ENCODE measurements at regions not wholly inside any gene's neighbourhood (a gene's known extent, or its start where the extent isn't known, plus 50 kb on each side); places are given as distances from the start of the nearest gene placed in this dataset.

DNA sequence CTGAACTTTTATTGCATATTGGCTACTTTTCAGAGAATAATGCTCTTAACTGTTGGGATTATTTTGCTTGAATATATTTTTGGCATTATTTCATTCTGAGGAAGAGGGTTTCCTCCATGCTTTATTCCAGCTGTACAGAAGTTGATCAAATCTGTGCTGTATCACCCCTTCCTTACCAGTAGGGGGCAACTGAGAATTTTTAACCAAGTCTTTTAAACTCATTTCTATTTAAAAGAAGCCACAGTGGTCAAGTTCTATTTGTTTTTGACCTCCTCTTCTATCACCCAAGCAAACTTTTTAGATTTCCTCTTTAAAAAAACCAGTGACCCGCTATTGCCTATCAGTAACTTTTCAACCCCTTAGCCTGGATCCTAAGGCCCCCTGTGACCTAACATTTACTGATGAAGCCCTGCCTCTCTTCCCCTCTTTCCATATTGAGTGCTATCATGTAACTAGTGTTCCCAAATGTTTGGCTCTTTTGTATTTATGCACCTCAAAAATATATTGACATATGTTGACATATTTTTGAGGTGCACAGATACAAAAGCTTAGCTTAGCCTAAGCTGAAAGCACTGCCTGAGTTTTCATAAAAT lies 80.6 kb downstream of the FBXO4 start:
- CTCF ChIA-PET, result interaction anchor here (0.6 to 1.6 kb wide), 8 partner anchors 9 to 265 kb away, joined by 3 to 19 read pairs (median 4); no protein-coding TSS in a partner anchor
- H3K4me3 Mint-ChIP-seq, result no peak overlapping the region
- H3K36me3 Mint-ChIP-seq, result no peaks in the 10 kb centered on the region
- POLR2A ChIA-PET, result no interaction called here
- peak; percentile 47 for ATAC-seq
- H3K4me1 Mint-ChIP-seq, result no peaks in the 10 kb centered on the region
- peaks cover 3% of the 10 kb centered on the region; the same call in 1 of the 2 replicates for H3K9me3 Mint-ChIP-seq
- H3K27me3 Mint-ChIP-seq (ENCODE audit: low read depth), result no peaks in the 10 kb centered on the region
- TF ChIP-seq, protein P1, sequence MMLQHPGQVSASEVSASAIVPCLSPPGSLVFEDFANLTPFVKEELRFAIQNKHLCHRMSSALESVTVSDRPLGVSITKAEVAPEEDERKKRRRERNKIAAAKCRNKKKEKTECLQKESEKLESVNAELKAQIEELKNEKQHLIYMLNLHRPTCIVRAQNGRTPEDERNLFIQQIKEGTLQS (CRISPR knock-in tag; conservative IDR thresholded peaks at IDR 0.05), result no peak
- TF ChIP-seq, protein P2, sequence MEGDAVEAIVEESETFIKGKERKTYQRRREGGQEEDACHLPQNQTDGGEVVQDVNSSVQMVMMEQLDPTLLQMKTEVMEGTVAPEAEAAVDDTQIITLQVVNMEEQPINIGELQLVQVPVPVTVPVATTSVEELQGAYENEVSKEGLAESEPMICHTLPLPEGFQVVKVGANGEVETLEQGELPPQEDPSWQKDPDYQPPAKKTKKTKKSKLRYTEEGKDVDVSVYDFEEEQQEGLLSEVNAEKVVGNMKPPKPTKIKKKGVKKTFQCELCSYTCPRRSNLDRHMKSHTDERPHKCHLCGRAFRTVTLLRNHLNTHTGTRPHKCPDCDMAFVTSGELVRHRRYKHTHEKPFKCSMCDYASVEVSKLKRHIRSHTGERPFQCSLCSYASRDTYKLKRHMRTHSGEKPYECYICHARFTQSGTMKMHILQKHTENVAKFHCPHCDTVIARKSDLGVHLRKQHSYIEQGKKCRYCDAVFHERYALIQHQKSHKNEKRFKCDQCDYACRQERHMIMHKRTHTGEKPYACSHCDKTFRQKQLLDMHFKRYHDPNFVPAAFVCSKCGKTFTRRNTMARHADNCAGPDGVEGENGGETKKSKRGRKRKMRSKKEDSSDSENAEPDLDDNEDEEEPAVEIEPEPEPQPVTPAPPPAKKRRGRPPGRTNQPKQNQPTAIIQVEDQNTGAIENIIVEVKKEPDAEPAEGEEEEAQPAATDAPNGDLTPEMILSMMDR (IDR thresholded peaks at IDR 0.05), result peak; percentile 74
- TF ChIP-seq, protein P3, sequence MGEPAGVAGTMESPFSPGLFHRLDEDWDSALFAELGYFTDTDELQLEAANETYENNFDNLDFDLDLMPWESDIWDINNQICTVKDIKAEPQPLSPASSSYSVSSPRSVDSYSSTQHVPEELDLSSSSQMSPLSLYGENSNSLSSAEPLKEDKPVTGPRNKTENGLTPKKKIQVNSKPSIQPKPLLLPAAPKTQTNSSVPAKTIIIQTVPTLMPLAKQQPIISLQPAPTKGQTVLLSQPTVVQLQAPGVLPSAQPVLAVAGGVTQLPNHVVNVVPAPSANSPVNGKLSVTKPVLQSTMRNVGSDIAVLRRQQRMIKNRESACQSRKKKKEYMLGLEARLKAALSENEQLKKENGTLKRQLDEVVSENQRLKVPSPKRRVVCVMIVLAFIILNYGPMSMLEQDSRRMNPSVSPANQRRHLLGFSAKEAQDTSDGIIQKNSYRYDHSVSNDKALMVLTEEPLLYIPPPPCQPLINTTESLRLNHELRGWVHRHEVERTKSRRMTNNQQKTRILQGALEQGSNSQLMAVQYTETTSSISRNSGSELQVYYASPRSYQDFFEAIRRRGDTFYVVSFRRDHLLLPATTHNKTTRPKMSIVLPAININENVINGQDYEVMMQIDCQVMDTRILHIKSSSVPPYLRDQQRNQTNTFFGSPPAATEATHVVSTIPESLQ (CRISPR knock-in tag; IDR thresholded peaks at IDR 0.05), result no peak
- TF ChIP-seq, protein P4, sequence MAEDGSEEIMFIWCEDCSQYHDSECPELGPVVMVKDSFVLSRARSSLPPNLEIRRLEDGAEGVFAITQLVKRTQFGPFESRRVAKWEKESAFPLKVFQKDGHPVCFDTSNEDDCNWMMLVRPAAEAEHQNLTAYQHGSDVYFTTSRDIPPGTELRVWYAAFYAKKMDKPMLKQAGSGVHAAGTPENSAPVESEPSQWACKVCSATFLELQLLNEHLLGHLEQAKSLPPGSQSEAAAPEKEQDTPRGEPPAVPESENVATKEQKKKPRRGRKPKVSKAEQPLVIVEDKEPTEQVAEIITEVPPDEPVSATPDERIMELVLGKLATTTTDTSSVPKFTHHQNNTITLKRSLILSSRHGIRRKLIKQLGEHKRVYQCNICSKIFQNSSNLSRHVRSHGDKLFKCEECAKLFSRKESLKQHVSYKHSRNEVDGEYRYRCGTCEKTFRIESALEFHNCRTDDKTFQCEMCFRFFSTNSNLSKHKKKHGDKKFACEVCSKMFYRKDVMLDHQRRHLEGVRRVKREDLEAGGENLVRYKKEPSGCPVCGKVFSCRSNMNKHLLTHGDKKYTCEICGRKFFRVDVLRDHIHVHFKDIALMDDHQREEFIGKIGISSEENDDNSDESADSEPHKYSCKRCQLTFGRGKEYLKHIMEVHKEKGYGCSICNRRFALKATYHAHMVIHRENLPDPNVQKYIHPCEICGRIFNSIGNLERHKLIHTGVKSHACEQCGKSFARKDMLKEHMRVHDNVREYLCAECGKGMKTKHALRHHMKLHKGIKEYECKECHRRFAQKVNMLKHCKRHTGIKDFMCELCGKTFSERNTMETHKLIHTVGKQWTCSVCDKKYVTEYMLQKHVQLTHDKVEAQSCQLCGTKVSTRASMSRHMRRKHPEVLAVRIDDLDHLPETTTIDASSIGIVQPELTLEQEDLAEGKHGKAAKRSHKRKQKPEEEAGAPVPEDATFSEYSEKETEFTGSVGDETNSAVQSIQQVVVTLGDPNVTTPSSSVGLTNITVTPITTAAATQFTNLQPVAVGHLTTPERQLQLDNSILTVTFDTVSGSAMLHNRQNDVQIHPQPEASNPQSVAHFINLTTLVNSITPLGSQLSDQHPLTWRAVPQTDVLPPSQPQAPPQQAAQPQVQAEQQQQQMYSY (CRISPR knock-in tag; IDR thresholded peaks at IDR 0.05), result no peak
- no peak for TF ChIP-seq ELF4 (CRISPR knock-in tag; IDR thresholded peaks at IDR 0.05; ENCODE audit: low read depth)
- no peak for TF ChIP-seq TP53 (CRISPR knock-in tag; IDR thresholded peaks at IDR 0.05)
- TF ChIP-seq SOX15 (CRISPR knock-in tag; IDR thresholded peaks at IDR 0.05), result no peak
- no peak for TF ChIP-seq ZNF317 (CRISPR knock-in tag; IDR thresholded peaks at IDR 0.05; ENCODE audit: borderline replicate concordance, low read depth)
- no peak for TF ChIP-seq ETV6 (CRISPR knock-in tag; IDR thresholded peaks at IDR 0.05)
- DNase-seq (ENCODE audit: low spot score), result no peak
- no peak overlapping the region for H3K27ac Mint-ChIP-seq

DNA sequence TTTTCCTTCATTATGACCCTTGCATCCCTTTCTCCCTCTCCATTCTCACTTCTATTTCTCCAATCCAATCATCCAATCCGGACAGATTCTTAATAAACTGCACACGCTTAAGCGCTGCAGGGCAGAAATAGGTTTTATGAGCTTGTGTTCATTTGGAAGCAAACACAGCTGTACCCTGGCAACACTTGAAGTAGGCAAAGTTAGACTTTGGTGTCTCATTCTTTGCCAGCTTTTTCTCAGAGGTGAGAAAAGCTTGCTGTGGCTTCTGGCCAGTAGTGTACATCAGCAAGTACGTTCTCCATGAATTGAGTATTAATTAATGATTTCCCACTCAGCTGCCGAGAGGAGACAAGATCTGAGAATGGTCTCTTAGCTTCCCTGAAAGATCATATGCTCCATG lies 88.5 kb downstream of the FBXO4 start:
- ATAC-seq (no peak), DNase-seq (ENCODE audit: low spot score) (no peak)
- Mint-ChIP-seq H3K27ac (no peak overlapping the region), H3K27me3 (ENCODE audit: low read depth) (no peaks in the 10 kb centered on the region), H3K9me3 (no peaks in the 10 kb centered on the region), H3K36me3 (no peaks in the 10 kb centered on the region), H3K4me3 (no peak overlapping the region), H3K4me1 (no peaks in the 10 kb centered on the region)
- CTCF ChIA-PET, result interaction anchor here (1.6 kb wide), 1 partner anchor 8 kb away, joined by 6 read pairs; no protein-coding TSS in a partner anchor
- POLR2A ChIA-PET, result no interaction called here
- TF ChIP-seq, protein P5, sequence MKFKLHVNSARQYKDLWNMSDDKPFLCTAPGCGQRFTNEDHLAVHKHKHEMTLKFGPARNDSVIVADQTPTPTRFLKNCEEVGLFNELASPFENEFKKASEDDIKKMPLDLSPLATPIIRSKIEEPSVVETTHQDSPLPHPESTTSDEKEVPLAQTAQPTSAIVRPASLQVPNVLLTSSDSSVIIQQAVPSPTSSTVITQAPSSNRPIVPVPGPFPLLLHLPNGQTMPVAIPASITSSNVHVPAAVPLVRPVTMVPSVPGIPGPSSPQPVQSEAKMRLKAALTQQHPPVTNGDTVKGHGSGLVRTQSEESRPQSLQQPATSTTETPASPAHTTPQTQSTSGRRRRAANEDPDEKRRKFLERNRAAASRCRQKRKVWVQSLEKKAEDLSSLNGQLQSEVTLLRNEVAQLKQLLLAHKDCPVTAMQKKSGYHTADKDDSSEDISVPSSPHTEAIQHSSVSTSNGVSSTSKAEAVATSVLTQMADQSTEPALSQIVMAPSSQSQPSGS (CRISPR knock-in tag; IDR thresholded peaks at IDR 0.05; ENCODE audit: borderline replicate concordance, low read depth), result no peak
- TF ChIP-seq ZNF138 (CRISPR knock-in tag; conservative IDR thresholded peaks at IDR 0.05) (no peak), ELF4 (CRISPR knock-in tag; IDR thresholded peaks at IDR 0.05; ENCODE audit: low read depth) (no peak), NR2C2 (CRISPR knock-in tag; IDR thresholded peaks at IDR 0.05) (no peak), ZNF121 (CRISPR knock-in tag; IDR thresholded peaks at IDR 0.05) (no peak), ETV6 (CRISPR knock-in tag; IDR thresholded peaks at IDR 0.05) (no peak), GRHL2 (CRISPR knock-in tag; IDR thresholded peaks at IDR 0.05; ENCODE audit: insufficient replicate concordance, severe bottlenecking) (no peak), ZNF396 (CRISPR knock-in tag; IDR thresholded peaks at IDR 0.05; ENCODE audit: borderline replicate concordance) (no peak)
- TF ChIP-seq, protein P6, sequence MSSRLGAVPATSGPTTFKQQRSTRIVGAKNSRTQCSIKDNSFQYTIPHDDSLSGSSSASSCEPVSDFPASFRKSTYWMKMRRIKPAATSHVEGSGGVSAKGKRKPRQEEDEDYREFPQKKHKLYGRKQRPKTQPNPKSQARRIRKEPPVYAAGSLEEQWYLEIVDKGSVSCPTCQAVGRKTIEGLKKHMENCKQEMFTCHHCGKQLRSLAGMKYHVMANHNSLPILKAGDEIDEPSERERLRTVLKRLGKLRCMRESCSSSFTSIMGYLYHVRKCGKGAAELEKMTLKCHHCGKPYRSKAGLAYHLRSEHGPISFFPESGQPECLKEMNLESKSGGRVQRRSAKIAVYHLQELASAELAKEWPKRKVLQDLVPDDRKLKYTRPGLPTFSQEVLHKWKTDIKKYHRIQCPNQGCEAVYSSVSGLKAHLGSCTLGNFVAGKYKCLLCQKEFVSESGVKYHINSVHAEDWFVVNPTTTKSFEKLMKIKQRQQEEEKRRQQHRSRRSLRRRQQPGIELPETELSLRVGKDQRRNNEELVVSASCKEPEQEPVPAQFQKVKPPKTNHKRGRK (CRISPR knock-in tag; IDR thresholded peaks at IDR 0.05; ENCODE audit: borderline replicate concordance), result no peak
- TF ChIP-seq, protein P1 (CRISPR knock-in tag; conservative IDR thresholded peaks at IDR 0.05), result no peak
- TF ChIP-seq, protein P7, sequence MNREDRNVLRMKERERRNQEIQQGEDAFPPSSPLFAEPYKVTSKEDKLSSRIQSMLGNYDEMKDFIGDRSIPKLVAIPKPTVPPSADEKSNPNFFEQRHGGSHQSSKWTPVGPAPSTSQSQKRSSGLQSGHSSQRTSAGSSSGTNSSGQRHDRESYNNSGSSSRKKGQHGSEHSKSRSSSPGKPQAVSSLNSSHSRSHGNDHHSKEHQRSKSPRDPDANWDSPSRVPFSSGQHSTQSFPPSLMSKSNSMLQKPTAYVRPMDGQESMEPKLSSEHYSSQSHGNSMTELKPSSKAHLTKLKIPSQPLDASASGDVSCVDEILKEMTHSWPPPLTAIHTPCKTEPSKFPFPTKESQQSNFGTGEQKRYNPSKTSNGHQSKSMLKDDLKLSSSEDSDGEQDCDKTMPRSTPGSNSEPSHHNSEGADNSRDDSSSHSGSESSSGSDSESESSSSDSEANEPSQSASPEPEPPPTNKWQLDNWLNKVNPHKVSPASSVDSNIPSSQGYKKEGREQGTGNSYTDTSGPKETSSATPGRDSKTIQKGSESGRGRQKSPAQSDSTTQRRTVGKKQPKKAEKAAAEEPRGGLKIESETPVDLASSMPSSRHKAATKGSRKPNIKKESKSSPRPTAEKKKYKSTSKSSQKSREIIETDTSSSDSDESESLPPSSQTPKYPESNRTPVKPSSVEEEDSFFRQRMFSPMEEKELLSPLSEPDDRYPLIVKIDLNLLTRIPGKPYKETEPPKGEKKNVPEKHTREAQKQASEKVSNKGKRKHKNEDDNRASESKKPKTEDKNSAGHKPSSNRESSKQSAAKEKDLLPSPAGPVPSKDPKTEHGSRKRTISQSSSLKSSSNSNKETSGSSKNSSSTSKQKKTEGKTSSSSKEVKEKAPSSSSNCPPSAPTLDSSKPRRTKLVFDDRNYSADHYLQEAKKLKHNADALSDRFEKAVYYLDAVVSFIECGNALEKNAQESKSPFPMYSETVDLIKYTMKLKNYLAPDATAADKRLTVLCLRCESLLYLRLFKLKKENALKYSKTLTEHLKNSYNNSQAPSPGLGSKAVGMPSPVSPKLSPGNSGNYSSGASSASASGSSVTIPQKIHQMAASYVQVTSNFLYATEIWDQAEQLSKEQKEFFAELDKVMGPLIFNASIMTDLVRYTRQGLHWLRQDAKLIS (CRISPR knock-in tag; IDR thresholded peaks at IDR 0.05; ENCODE audit: borderline replicate concordance), result no peak
